Esophagus squamous epithelium (tissue), 4 donors: ENCODE measurements at regions not wholly inside any gene's neighbourhood (a gene's known extent, or its start where the extent isn't known, plus 50 kb on each side); places are given as distances from the start of the nearest gene placed in this dataset.
"Not testable (repeated sequence)": the region's sequence is repeated elsewhere in the genome, so short reads cannot be mapped to it uniquely, and the experiment has no call there.

ENCODE experiments used
- POLR2A ChIP-seq, 4 donors: fragments of 450-650 bp; IDR thresholded peaks; one replicate each; pipeline ENCODE4 v1.6.1; 2017; ENCODE audit warnings: antibody characterized with exemption in 4 of 4, mild to moderate bottlenecking in 4 of 4, moderate library complexity in 3 of 4
- TF ChIP-seq, protein P1 (sequence below), 6 experiments: fragments of 450-650 bp in 4 of 6; fragments of 200-600 bp in 2 of 6; sonication (generic) in 2 of 6; IDR thresholded peaks; one replicate each; pipeline ENCODE4 v1.5.1; 2016 to 2019; ENCODE audit warnings: antibody characterized with exemption in 6 of 6, mild to moderate bottlenecking in 4 of 6, moderate library complexity in 4 of 6

DNA sequence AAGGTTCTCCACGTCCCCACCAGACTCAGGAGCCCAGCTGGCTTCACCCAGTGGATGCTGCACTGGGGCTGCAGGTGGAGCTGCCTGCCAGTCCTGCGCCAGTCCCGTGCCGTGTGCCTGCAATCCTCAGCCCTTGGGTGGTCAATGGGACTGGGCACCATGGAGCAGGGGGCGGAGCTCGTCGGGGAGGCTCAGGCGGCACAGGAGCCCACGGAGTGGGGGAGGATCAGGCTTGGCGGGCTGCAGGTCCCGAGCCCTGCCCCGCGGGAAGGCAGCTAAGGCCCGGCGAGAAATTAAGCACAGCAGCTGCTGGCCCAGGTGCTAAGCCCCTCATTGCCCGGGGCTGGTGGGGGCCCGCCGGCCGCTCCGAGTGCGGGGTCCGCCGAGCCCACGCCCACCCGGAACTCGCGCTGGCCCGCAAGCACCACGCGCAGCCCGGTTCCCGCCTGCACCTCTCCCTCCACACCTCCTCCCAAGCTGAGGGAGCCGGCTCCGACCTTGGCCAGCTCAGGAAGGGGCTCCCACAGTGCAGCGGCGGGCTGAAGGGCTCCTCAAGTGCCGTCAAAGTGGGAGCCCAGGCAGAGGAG is 87.6 kb downstream of the DNAJB9 start:
- TF ChIP-seq, protein P1, sequence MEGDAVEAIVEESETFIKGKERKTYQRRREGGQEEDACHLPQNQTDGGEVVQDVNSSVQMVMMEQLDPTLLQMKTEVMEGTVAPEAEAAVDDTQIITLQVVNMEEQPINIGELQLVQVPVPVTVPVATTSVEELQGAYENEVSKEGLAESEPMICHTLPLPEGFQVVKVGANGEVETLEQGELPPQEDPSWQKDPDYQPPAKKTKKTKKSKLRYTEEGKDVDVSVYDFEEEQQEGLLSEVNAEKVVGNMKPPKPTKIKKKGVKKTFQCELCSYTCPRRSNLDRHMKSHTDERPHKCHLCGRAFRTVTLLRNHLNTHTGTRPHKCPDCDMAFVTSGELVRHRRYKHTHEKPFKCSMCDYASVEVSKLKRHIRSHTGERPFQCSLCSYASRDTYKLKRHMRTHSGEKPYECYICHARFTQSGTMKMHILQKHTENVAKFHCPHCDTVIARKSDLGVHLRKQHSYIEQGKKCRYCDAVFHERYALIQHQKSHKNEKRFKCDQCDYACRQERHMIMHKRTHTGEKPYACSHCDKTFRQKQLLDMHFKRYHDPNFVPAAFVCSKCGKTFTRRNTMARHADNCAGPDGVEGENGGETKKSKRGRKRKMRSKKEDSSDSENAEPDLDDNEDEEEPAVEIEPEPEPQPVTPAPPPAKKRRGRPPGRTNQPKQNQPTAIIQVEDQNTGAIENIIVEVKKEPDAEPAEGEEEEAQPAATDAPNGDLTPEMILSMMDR (IDR thresholded peaks at IDR 0.05): not testable (repeated sequence)
- not testable (repeated sequence) for TF ChIP-seq POLR2A (IDR thresholded peaks at IDR 0.05)
